ENCODE measurements at regions not wholly inside any gene's neighbourhood (a gene's known extent, or its start where the extent isn't known, plus 50 kb on each side); places are given as distances from the start of the nearest gene placed in this dataset.

GRCh38 chr12:70971001-70971794 is 50.7 kb upstream of the PTPRR start:
- Histone ChIP-seq H3K4me2 (ENCODE audit: low read length) (no peak overlapping the region), H4K20me1 (ENCODE audit: control insufficient read depth, insufficient read depth, low read depth, low read length) (no peaks in the 10 kb centered on the region)

More at GRCh38 chr12:70971001-70971794, 50.7 kb upstream of the PTPRR start:
- no peaks in the 10 kb centered on the region for H3K9me3 ChIP-seq (ENCODE audit: control insufficient read depth, insufficient read depth, low read length)
- no peaks in the 10 kb centered on the region for H3K79me2 ChIP-seq (ENCODE audit: control insufficient read depth, low read length)
- no peaks in the 10 kb centered on the region for H3K27me3 ChIP-seq (ENCODE audit: control insufficient read depth, low read length)
- no peak for TF ChIP-seq EZH2phosphoT487 (IDR thresholded peaks at IDR 0.05; ENCODE audit: borderline replicate concordance, low read length)
- TF ChIP-seq CTCF (IDR thresholded peaks at IDR 0.05; ENCODE audit: low read depth, low read length, poor library complexity, severe bottlenecking), result no peak
- H3K27ac ChIP-seq (ENCODE audit: low read depth, low read length), result no peak overlapping the region
- no peaks in the 10 kb centered on the region for H3F3A ChIP-seq (ENCODE audit: control insufficient read depth, insufficient read depth)
- H3K36me3 ChIP-seq (ENCODE audit: control insufficient read depth, low read length), result no peaks in the 10 kb centered on the region
- peaks cover 2% of the 10 kb centered on the region for H3K4me1 ChIP-seq (ENCODE audit: control insufficient read depth, low read length)
- H3K9me2 ChIP-seq (replicated peaks; ENCODE audit: control insufficient read depth, low read length), result no peaks in the 10 kb centered on the region
- no peak overlapping the region for H3K4me3 ChIP-seq (ENCODE audit: low read length)

Data from DOHH2 (cell line).